ENCODE measurements at regions not wholly inside any gene's neighbourhood (a gene's known extent, or its start where the extent isn't known, plus 50 kb on each side); places are given as distances from the start of the nearest gene placed in this dataset.
"Not testable (repeated sequence)": the region's sequence is repeated elsewhere in the genome, so short reads cannot be mapped to it uniquely, and the experiment has no call there.

- DNase-seq (no peak), ATAC-seq (no peak)
- Histone ChIP-seq H3K4me1 (no peaks in the 10 kb centered on the region), H3K36me3 (ENCODE audit: insufficient read depth in 1 of 2, low read depth in 1 of 2) (no peaks in the 10 kb centered on the region), H3K9me3 (no peaks in the 10 kb centered on the region), H3K4me3 (no peak overlapping the region), H3K27me3 (ENCODE audit: insufficient read depth in 3 of 3, low read length in 2 of 3) (no peaks in the 10 kb centered on the region), H3K27ac (no peak overlapping the region)
- WGBS, 3 donors: 70 to 83% (median 80%) methylated on average over 2 of the region's 2 CpGs
- intact Hi-C loops (cut with DNase I): no loop called here
- TF ChIP-seq, protein P1, sequence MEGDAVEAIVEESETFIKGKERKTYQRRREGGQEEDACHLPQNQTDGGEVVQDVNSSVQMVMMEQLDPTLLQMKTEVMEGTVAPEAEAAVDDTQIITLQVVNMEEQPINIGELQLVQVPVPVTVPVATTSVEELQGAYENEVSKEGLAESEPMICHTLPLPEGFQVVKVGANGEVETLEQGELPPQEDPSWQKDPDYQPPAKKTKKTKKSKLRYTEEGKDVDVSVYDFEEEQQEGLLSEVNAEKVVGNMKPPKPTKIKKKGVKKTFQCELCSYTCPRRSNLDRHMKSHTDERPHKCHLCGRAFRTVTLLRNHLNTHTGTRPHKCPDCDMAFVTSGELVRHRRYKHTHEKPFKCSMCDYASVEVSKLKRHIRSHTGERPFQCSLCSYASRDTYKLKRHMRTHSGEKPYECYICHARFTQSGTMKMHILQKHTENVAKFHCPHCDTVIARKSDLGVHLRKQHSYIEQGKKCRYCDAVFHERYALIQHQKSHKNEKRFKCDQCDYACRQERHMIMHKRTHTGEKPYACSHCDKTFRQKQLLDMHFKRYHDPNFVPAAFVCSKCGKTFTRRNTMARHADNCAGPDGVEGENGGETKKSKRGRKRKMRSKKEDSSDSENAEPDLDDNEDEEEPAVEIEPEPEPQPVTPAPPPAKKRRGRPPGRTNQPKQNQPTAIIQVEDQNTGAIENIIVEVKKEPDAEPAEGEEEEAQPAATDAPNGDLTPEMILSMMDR (IDR thresholded peaks at IDR 0.05): no peak
These were observed 1092.5 kb upstream of the EPHA6 start for GRCh38 chr3:95721938-95722337.

- 84 to 90% (median 88%) methylated on average over 1 of the region's 1 CpG for WGBS, 3 donors
- Histone ChIP-seq H3K27me3 (ENCODE audit: insufficient read depth in 3 of 3, low read length in 2 of 3) (no peaks in the 10 kb centered on the region), H3K4me1 (no peaks in the 10 kb centered on the region), H3K4me3 (no peak overlapping the region), H3K27ac (no peak overlapping the region), H3K36me3 (ENCODE audit: insufficient read depth in 1 of 2, low read depth in 1 of 2) (no peaks in the 10 kb centered on the region), H3K9me3 (no peaks in the 10 kb centered on the region)
- TF ChIP-seq, protein P1 (IDR thresholded peaks at IDR 0.05): no peak
- ATAC-seq (no peak), DNase-seq (no peak)
- intact Hi-C loops (cut with DNase I): no loop called here
These were observed 1088.6 kb upstream of the EPHA6 start for GRCh38 chr3:95725770-95726169.

DNA sequence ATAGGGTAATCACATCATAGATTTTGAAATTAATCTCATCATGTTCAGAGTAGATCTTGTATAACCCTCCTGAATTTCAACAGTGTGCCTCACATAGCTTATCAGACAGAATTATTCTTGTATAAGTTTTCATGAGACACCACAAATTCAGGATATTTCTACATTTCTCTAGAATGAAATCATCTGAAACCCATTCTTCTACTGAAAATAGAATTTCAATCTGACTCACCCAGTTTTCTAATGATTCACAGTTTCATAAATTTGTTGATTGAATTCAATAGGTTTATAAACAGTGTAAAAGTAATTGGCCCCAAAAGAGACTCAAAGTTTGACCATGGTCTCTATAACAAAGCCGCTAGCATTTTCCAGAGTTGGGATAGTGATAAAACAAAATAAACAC, 1082.6 kb upstream of the EPHA6 start:
- 91 to 98% (median 96%) methylated on average over 1 of the region's 1 CpG for WGBS, 3 donors

GRCh38 chr3:95733336-95733735, 1081.1 kb upstream of the EPHA6 start:
- ATAC-seq: no peak
- TF ChIP-seq, protein P1 (IDR thresholded peaks at IDR 0.05): no peak
- Histone ChIP-seq H3K27ac (no peak overlapping the region), H3K36me3 (ENCODE audit: insufficient read depth in 1 of 2, low read depth in 1 of 2) (no peaks in the 10 kb centered on the region), H3K4me1 (no peaks in the 10 kb centered on the region), H3K27me3 (ENCODE audit: insufficient read depth in 3 of 3, low read length in 2 of 3) (no peaks in the 10 kb centered on the region), H3K4me3 (no peak overlapping the region), H3K9me3 (no peaks in the 10 kb centered on the region)
- intact Hi-C loops (cut with DNase I): no loop called here
- no peak for DNase-seq
- WGBS, 3 donors: 71 to 91% (median 76%) methylated on average over 1 of the region's 1 CpG

More for the DNA sequence above, 1082.6 kb upstream of the EPHA6 start:
- intact Hi-C loops (cut with DNase I): no loop called here
- Histone ChIP-seq H3K4me1 (no peaks in the 10 kb centered on the region), H3K27ac (no peak overlapping the region), H3K9me3 (no peaks in the 10 kb centered on the region), H3K4me3 (no peak overlapping the region), H3K27me3 (ENCODE audit: insufficient read depth in 3 of 3, low read length in 2 of 3) (no peaks in the 10 kb centered on the region), H3K36me3 (ENCODE audit: insufficient read depth in 1 of 2, low read depth in 1 of 2) (no peaks in the 10 kb centered on the region)
- ATAC-seq (no peak), DNase-seq (no peak)
- TF ChIP-seq, protein P1 (IDR thresholded peaks at IDR 0.05): no peak

DNA sequence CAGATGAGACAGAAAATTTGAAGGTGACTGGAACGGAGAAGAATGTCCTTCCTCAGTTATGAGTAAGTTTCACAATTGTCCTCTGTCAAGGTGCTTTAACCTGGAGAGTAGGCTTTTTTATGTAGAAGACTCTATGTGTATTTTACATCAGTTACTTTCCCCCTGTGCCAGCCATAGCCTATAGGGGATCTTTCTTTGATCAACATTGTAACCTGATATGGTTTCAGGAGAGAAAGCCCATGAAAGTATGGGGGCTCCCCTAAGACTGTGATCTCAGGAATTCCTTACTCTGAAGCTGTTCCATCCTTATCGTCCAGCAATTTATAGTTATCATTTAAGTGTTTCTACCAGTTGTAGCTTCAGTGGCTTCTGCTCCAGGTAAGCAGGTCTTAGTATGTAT, 1076.3 kb upstream of the EPHA6 start:
- H3K27me3 ChIP-seq (ENCODE audit: insufficient read depth in 3 of 3, low read length in 2 of 3): no peaks in the 10 kb centered on the region
- 68 to 73% (median 70%) methylated on average over 2 of the region's 2 CpGs for WGBS, 3 donors
- intact Hi-C loops (cut with DNase I): no loop called here
- ATAC-seq (no peak), DNase-seq (no peak)
- H3K36me3 ChIP-seq (ENCODE audit: insufficient read depth in 1 of 2, low read depth in 1 of 2): no peaks in the 10 kb centered on the region
- no peaks in the 10 kb centered on the region for H3K4me1 ChIP-seq
- H3K9me3 ChIP-seq: no peaks in the 10 kb centered on the region
- H3K4me3 ChIP-seq: no peak overlapping the region
- TF ChIP-seq, protein P1 (IDR thresholded peaks at IDR 0.05): no peak
- H3K27ac ChIP-seq: no peak overlapping the region

DNA sequence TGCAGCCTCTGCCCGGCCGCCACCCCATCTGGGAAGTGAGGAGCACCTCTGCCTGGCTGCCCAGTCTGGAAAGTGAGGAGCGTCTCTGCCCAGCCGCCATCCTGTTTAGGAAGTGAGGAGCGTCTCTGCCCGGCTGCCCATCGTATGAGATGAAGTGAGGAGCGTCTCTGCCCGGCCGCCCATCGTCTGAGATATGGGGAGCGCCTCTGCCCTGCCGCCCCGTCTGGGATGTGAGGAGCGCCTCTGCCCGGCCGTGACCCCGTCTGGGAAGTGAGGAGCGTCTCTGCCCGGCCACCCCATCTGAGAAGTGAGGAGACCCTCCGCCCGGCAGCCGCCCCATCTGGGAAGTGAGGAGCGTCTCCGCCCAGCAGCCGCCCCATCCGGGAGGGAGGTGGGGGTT, 1069.5 kb upstream of the EPHA6 start:
- H3K4me3 ChIP-seq; H3K9me3 ChIP-seq; H3K36me3 ChIP-seq (ENCODE audit: insufficient read depth in 1 of 2, low read depth in 1 of 2); intact Hi-C loops (cut with DNase I); DNase-seq; H3K27ac ChIP-seq; H3K4me1 ChIP-seq; ATAC-seq; H3K27me3 ChIP-seq (ENCODE audit: insufficient read depth in 3 of 3, low read length in 2 of 3): not testable (repeated sequence)
- 85 to 97% (median 97%) methylated on average over 10 to 23 of the region's 27 CpGs for WGBS, 3 donors
